Ishikawa (cell line): ENCODE measurements at regions not wholly inside any gene's neighbourhood (a gene's known extent, or its start where the extent isn't known, plus 50 kb on each side); places are given as distances from the start of the nearest gene placed in this dataset.

Source experiments
- CEBPB ChIP-seq: IDR thresholded peaks from 2 replicates; pipeline ENCODE4 v1.6.1; 2012
- CREB1 ChIP-seq: IDR thresholded peaks from 2 replicates; pipeline ENCODE4 v1.6.1; 2012; ENCODE audit warnings: low read depth
- EGR1 ChIP-seq: IDR thresholded peaks from 2 replicates; pipeline ENCODE4 v1.6.1; 2012
- EP300 ChIP-seq: IDR thresholded peaks from 2 replicates; pipeline ENCODE4 v1.6.1; 2012; ENCODE audit warnings: borderline replicate concordance
- FOXM1 ChIP-seq: IDR thresholded peaks from 2 replicates; pipeline ENCODE4 v1.6.1; 2012; ENCODE audit warnings: low read depth, borderline replicate concordance
- MAX ChIP-seq: IDR thresholded peaks from 2 replicates; pipeline ENCODE4 v1.6.1; 2012
- NFIC ChIP-seq: IDR thresholded peaks from 2 replicates; pipeline ENCODE4 v1.6.1; 2012
- RAD21 ChIP-seq: IDR thresholded peaks from 2 replicates; pipeline ENCODE4 v1.6.1; 2012; ENCODE audit warnings: low read depth
- REST ChIP-seq: IDR thresholded peaks from 2 replicates; pipeline ENCODE4 v1.6.1; 2012; ENCODE audit warnings: low read depth, mild to moderate bottlenecking
- TAF1 ChIP-seq: IDR thresholded peaks from 2 replicates; pipeline ENCODE4 v1.6.1; 2012; ENCODE audit warnings: low read depth, mild to moderate bottlenecking
- TCF12 ChIP-seq: IDR thresholded peaks from 2 replicates; pipeline ENCODE4 v1.6.1; 2012; ENCODE audit warnings: low read depth
- TEAD4 ChIP-seq: IDR thresholded peaks from 2 replicates; pipeline ENCODE4 v1.6.1; 2012
- USF1 ChIP-seq: IDR thresholded peaks from 2 replicates; pipeline ENCODE4 v1.6.1; 2012
- YY1 ChIP-seq: IDR thresholded peaks from 2 replicates; pipeline ENCODE4 v1.6.1; 2012; ENCODE audit warnings: low read depth
- ZBTB7A ChIP-seq: IDR thresholded peaks from 2 replicates; pipeline ENCODE4 v1.6.1; 2012; ENCODE audit warnings: low read depth

- TF ChIP-seq RAD21 (no peak), EGR1 (no peak), YY1 (no peak), CREB1 (no peak), CEBPB (no peak), MAX (no peak), REST (no peak)
Observed at GRCh38 chr13:80551650-80552497, 210.9 kb upstream of the SPRY2 start.

GRCh38 chr13:80550971-80551441 lies 210.1 kb upstream of the SPRY2 start:
- TF ChIP-seq FOXM1 (no peak), RAD21 (no peak), EP300 (no peak), NFIC (no peak), CEBPB (no peak), MAX (no peak)

- TF ChIP-seq MAX, result no peak
- TF ChIP-seq CEBPB, result no peak
- no peak for TF ChIP-seq TCF12
- TF ChIP-seq TEAD4, result no peak
- TF ChIP-seq ZBTB7A, result no peak
- TF ChIP-seq RAD21, result no peak
- no peak for TF ChIP-seq CREB1
- no peak for TF ChIP-seq EGR1
- no peak for TF ChIP-seq REST
- TF ChIP-seq TAF1, result no peak
- no peak for TF ChIP-seq FOXM1
- TF ChIP-seq NFIC, result no peak
- TF ChIP-seq USF1, result no peak
Observed at GRCh38 chr13:80548915-80549314, 208.0 kb upstream of the SPRY2 start.

- TF ChIP-seq EGR1 (no peak), TAF1 (no peak), ZBTB7A (no peak), FOXM1 (no peak), RAD21 (no peak)
Observed at GRCh38 chr13:80547885-80548825, 207.2 kb upstream of the SPRY2 start.

- TF ChIP-seq ZBTB7A, result no peak
- TF ChIP-seq USF1, result no peak
- no peak for TF ChIP-seq CREB1
- TF ChIP-seq EGR1, result no peak
- TF ChIP-seq TAF1, result no peak
Observed at GRCh38 chr13:80547341-80547740, 206.4 kb upstream of the SPRY2 start.

- no peak for TF ChIP-seq RAD21
- no peak for TF ChIP-seq YY1
- TF ChIP-seq CEBPB, result no peak
- no peak for TF ChIP-seq TAF1
- no peak for TF ChIP-seq MAX
- no peak for TF ChIP-seq REST
- TF ChIP-seq ZBTB7A, result no peak
- no peak for TF ChIP-seq EGR1
Observed at GRCh38 chr13:80533175-80533574, 192.2 kb upstream of the SPRY2 start.
